ENCODE measurements at regions not wholly inside any gene's neighbourhood (a gene's known extent, or its start where the extent isn't known, plus 50 kb on each side); places are given as distances from the start of the nearest gene placed in this dataset.
"Not testable (repeated sequence)": the region's sequence is repeated elsewhere in the genome, so short reads cannot be mapped to it uniquely, and the experiment has no call there.

- DNase-seq (ENCODE audit: insufficient read length, low spot score) (no peak), FAIRE-seq (no peak)
These were observed 90.9 kb upstream of the MDM1 start for GRCh38 chr12:68422956-68423574.

DNA sequence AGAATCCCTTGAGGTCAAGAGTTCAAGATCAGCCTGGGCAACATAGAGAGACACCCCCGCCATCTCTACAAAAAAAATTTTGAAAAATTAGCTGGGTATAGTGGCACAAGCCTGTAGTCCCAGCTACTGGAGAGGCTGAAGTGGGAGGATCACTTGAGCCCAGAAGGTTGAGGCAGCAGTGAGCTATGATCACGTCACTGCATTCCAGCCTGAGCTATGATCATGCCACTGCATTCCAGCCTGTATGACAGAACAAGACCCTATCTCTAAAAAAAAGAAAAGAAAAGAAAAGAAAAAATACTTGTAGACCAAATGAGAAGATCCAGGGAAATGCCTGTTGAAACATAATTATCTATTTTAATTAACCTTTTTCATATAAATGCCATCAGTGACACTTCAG, 93.8 kb upstream of the MDM1 start:
- DNase-seq (ENCODE audit: insufficient read length, low spot score), result no peak
- FAIRE-seq, result no peak

DNA sequence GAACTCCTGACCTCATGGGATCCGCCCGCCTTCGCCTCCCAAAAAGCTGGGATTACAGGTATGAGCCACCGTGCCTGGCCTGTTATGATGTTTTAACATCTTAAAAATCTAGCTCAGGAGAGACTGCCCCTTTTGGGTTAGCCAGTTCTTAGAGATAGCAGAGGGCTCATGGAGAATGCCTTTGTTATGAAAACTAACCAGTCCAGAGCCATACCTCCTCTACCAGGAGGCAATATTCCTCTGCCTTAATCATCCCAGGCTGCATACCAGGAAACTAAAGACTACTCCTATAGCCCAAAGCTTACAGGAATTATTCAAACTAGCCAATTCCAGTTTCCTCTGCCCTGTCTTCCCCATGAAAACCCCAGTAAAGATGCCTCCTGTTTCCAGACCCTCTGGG, 96.0 kb upstream of the MDM1 start:
- FAIRE-seq (no peak), DNase-seq (ENCODE audit: insufficient read length, low spot score) (no peak)

DNA sequence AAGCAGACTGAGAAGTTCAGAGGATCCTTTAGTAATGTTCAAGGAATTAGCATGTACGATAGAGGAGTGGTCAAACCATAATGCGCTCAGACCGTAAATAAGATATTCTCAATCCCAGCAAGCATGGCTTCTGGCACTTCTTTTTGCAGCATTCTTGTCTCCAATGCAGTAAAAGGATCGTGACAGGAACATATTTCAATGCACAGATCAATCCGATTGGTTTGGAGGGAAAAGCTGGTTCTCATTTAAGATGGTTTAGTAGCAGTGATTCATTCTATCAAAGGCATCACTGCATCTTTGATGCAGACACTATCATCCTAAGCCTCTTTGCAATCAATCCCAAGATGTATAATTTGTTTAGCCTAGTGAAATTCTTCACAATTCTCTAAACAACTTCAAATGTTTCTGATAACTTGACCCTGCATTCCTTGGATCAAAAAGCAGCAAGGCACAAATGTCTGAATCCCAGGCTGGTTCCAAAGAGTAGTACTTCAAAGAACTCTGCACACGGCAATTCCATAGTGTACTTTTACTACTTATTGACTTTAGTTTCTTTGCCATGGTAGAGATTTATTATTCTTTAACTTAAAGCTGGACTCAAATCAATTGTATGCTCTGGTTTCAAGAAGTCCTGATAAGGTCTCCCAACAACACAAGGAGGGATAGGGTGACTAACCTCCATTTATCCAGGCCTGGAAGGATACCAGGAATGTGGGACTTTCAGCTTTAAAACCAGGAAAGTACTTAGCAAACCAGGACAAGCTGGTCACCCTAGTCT, 96.8 kb upstream of the MDM1 start:
- DNase-seq (ENCODE audit: insufficient read length, low spot score) (no peak), FAIRE-seq (no peak)

DNA sequence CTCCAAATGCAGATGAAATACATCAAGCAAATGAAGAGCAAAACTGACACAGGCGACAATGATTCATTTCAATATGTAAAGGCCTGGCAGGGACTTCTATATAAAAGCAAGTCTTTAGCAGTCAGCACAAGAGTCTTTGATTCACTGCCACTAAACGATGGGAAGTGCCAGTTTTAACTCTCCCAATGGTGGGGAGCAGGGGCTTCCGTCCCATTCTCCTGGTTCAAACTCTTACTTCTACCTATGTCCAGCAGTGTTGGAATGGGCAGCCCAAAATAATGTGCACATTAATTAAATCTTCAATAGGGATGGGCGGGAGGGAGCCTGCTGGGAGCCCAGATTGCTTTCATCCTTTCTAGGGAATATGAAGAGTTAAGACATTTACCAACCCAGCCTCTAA, 97.5 kb upstream of the MDM1 start:
- no peak for DNase-seq (ENCODE audit: insufficient read length, low spot score)
- no peak for FAIRE-seq

GRCh38 chr12:68431786-68432185, 99.6 kb upstream of the MDM1 start:
- FAIRE-seq, result no peak
- DNase-seq (ENCODE audit: insufficient read length, low spot score), result no peak

DNA sequence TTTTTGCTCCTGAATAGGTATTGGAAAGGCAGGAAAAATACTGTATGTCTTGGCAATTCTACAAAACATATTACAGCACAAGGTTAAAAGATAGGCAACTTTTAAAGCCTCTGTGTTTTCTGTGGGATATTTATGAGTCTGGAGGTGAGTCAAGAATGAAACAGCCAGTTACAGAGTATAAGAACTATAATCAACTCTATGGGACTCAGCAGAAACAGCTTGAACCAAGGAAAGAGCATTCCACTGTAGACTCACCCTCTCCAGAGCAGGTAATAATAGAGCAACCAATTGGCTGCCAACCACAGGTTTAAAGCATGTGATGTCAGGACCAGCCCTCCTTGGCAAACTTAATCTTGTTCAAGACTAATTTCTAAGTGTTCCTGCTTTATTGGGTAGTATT, 100.5 kb upstream of the MDM1 start:
- no peak for FAIRE-seq
- no peak for DNase-seq (ENCODE audit: insufficient read length, low spot score)

DNA sequence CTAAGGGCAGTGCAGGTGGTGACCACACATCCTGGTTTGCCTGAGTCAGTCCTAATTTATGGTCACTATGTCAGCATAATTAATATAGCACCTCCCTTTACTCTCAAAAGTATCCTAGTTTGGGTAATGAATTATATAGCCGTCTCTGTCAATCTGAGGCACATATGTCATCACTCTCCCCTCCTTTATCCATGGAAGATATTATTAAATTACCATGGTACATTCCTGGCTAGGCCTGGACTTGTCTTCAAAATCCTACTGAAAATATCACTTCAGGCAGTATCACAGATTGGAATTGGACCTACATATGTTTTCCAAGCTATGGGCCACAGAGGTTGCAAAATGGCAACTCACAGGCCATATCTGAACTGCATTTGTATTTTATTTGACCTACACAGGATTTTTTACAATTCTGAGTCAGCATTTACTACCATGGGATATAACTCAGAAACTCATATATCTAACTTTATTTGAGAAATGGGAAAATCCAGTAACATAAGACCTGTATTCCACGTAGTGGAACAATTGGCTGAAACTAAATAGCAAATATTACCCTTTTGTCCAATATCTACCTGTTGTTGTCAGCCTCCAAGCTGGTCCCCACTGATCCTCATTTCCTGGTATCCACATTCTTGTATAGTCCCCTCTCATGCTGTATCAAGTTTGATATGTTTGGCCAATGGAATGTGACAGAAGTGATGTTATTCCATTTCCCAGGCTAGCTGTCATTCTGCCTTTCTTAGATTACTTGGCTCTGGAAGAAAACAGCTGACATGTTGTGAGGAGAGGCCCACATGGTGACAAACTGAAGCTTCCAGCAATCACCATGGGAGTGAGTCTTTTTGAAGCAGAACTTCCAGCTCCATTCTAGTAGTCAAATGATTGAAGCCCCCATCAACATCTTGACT, 102.5 kb upstream of the MDM1 start:
- FAIRE-seq, result no peak
- no peak for DNase-seq (ENCODE audit: insufficient read length, low spot score)

GRCh38 chr12:68435299-68435637, 103.1 kb upstream of the MDM1 start:
- FAIRE-seq, result no peak
- no peak for DNase-seq (ENCODE audit: insufficient read length, low spot score)

DNA sequence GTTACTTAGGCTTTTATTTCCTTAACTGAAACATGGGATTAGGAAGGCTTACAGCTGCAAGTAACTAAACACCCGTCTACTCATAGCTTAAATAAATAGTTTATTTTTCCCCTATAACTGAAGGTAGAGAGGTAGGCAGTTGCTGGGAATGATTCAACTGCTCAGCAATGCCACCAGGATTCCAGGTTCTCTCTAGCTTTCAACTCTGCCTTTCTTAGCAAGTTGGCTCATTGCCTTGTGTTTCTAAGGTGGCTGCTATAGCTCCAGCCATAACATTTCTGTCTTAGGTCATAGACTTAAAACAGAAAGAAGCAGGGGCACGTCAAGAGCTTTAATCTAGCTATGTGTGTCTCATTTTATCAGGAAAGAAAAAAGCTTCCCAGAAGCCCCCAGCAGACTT, 103.7 kb upstream of the MDM1 start:
- DNase-seq (ENCODE audit: insufficient read length, low spot score), result no peak
- FAIRE-seq, result no peak

- DNase-seq (ENCODE audit: insufficient read length, low spot score), result no peak
- FAIRE-seq, result no peak
These were observed 106.4 kb upstream of the MDM1 start for GRCh38 chr12:68438601-68439000.

DNA sequence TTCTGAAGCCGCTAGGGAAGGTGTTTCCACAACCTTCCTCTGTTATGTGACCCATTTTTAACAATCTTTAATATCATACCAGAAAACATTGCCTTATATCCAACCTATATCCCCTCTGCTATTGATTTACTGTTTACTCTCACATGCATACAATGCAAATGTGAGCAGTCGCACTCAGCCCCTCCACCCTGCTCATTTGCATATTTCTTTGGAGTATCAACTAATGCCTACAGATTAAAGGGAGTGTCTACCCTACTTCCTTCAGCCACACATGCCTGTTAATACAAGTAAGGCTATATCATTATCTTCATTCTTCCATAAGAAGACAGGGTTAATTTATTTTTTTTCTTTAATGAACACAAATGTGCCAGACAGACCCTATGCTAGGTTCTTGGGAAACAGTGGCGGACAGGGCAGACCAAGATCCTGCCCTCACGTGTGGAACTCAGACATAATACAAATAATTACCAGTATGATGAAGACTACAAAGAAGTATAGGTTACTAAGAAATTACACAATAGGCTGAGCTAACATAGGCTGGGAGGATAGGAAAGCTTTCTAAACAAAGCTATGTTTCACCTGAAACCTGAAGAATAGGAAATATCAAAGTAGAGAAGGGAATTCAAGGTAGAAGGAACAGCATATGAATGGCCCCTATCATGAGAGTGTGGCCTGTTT, 107.3 kb upstream of the MDM1 start:
- no peak for FAIRE-seq
- DNase-seq (ENCODE audit: insufficient read length, low spot score), result no peak

DNA sequence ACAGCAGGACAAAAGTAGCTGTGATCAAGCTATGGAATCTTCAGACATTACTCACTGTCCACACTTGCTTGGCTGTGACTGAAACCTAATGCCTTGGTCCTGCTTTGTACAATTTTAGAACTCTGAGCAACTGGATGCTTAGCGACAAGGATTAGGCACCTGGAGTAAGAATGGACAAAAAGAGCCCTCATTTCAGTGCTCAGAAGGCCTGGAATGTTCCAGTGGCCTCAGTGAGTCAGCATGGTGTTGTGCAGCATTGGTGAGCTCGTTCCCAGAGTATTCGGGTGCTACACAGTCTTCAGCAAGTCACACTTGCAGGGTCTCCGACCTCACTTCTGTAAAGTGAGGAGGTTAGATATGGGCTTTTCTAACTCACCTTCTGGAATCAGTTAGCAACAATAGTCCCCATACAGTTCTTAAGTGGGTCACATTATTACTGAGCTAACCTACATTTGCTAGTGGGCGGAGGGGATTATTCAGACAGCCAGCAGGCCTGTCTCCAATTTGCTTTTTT, 108.0 kb upstream of the MDM1 start:
- DNase-seq (ENCODE audit: insufficient read length, low spot score) (no peak), FAIRE-seq (no peak)

GRCh38 chr12:68441167-68441566, 109.0 kb upstream of the MDM1 start:
- FAIRE-seq, result no peak

GRCh38 chr12:68442353-68442972, 110.3 kb upstream of the MDM1 start:
- DNase-seq (ENCODE audit: insufficient read length, low spot score); FAIRE-seq: not testable (repeated sequence)

More at GRCh38 chr12:68441167-68441566, 109.0 kb upstream of the MDM1 start:
- DNase-seq (ENCODE audit: insufficient read length, low spot score), result no peak

DNA sequence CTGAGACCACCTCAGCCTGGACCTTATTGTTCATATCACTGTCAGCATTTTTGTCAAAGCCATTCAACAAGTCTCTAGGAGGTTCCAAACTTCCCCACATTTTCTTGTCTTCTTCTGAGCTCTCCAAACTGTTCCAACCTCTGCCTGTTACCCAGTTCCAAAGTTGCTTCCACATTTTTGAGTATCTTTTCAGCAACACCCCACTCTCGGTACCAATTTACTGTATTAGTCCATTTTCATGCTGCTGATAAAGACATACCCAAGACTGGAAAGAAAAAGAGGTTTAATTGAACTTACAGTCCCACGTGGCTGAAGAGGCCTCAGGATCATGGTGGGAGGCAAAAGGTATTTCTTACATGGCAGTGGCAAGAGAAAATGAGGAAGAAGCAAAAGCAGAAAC, 111.5 kb upstream of the MDM1 start:
- FAIRE-seq; DNase-seq (ENCODE audit: insufficient read length, low spot score): not testable (repeated sequence)

DNA sequence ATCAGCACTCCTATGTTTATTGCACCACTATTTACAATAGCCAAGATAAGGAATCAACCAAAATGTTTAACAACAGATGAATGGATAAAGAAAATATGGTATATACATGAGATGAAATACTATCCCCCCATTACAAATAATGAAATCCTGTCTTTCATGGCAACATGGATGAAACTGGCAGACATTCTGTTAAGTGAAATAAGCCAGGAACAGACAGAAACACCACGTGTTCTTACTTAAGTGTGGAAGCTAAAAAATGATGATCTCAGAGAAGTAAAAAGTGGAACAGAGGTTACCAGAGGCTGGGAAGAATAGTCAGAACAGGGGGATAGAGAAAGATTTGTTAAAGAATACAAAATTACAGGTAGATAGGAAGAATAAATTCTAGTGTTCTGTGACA, 113.7 kb upstream of the MDM1 start:
- FAIRE-seq, result no peak

DNA sequence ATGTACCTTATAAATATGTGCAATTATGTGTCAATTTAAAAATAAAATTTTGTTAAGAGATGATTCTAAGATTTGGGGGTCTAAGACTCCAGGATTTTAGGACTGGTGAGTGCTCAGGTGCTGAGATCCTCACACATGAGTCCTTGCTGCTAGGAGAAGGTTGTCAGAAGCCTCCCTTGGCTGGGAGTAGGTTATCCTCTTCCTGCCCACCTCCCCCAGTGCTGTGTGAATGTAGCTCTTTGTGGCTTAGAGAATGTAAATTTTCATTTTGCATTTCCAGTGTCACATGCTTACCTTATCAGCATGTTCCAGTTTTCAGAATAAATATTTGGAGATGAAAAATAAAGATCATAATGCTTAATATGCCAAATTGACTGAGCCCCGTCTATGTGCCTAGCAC, 114.2 kb upstream of the MDM1 start:
- FAIRE-seq (no peak), DNase-seq (ENCODE audit: insufficient read length, low spot score) (no peak)

More for the DNA sequence above, 113.7 kb upstream of the MDM1 start:
- DNase-seq (ENCODE audit: insufficient read length, low spot score), result no peak

- DNase-seq (ENCODE audit: insufficient read length, low spot score) (no peak), FAIRE-seq (no peak)
These were observed 115.0 kb upstream of the MDM1 start for GRCh38 chr12:68446901-68447796.

Measured in GM19239 (cell line).